Pancreas (tissue), 10 donors: ENCODE measurements at regions not wholly inside any gene's neighbourhood (a gene's known extent, or its start where the extent isn't known, plus 50 kb on each side); places are given as distances from the start of the nearest gene placed in this dataset.

ENCODE experiments used
- ATAC-seq, 4 donors: fragments of 200-7000 bp; cut with Tn5 transposase; one replicate each; pipeline versions ENCODE4 v1.8.0 to v1.9.1; 2020; ENCODE audit warnings: mild to moderate bottlenecking in 4 of 4, moderate library complexity in 4 of 4
- DNase-seq, 6 donors: peaks; one replicate each; pipeline ENCODE4 v3.0.0-alpha.2; 2020
- FAIRE-seq: peaks from 2 replicates; lab custom pipeline; 2012; peaks lifted over from hg19 to GRCh38; lab: Jason Lieb, UNC
- H3K27ac ChIP-seq, 4 donors: fragments of 200-600 bp; sonication (generic); 1 replicate in 3 of 4; 2 replicates in 1 of 4; pipeline versions ENCODE4 v1.5.0 to v1.8.0; 2020
- H3K27me3 ChIP-seq, 4 donors: fragments of 200-600 bp; one replicate each; pipeline ENCODE4 v1.8.0; 2021
- H3K36me3 ChIP-seq, 3 donors: fragments of 200-600 bp; sonication (generic) in 1 of 3; one replicate each; pipeline versions ENCODE4 v1.5.0 to v1.8.0; 2020 to 2021
- H3K4me1 ChIP-seq, 3 donors: fragments of 200-600 bp; one replicate each; pipeline ENCODE4 v1.8.0; 2021
- H3K4me3 ChIP-seq, 4 donors: fragments of 200-600 bp; sonication (generic) in 2 of 4; one replicate each; pipeline versions ENCODE4 v1.5.0 to v1.8.0; 2020 to 2021
- H3K9me3 ChIP-seq, 4 donors: fragments of 200-600 bp; one replicate each; pipeline ENCODE4 v1.8.0; 2021
- WGBS, 2 donors: extraction: QIAGEN DNeasy Blood & Tissue Kit; methylation state at CpG; one replicate each; pipeline ENCODE4 v1.1.7; 2013; 5-methylcytosine and 5-hydroxymethylcytosine counted together
- intact Hi-C, 3 donors: fragments of 100-400 bp; cut with DNase I; formaldehyde crosslinking; loops; one replicate each; pipeline versions ENCODE4 v1.11.1 to v1.14.2; 2022
- TF ChIP-seq, protein P1 (sequence below), 4 donors: fragments of 200-600 bp; sonication (generic) in 3 of 4; IDR thresholded peaks; one replicate each; pipeline versions ENCODE4 v1.5.0 to v1.8.0; 2021; ENCODE audit warnings: antibody characterized with exemption in 4 of 4
- donor health status: healthy with polysubstance abuse.
- donor health status: DM: no; HTN: no; CAD: no; lungs with moderate emphysema.
- donor health status: DM: no; HTN: no; CAD: no.
- donor health status: control.
- donor health status: control.
- donor health status: Bipolar disorder and iron deficiency.
- donor health status: DM: yes; HTN: yes; CAD: no.
- donor health status: DM: no; HTN: no; CAD: no.
- donor health status: DM: no; HTN: no; CAD: no.
- donor health status: DM: yes; HTN: yes; CAD: no.

DNA sequence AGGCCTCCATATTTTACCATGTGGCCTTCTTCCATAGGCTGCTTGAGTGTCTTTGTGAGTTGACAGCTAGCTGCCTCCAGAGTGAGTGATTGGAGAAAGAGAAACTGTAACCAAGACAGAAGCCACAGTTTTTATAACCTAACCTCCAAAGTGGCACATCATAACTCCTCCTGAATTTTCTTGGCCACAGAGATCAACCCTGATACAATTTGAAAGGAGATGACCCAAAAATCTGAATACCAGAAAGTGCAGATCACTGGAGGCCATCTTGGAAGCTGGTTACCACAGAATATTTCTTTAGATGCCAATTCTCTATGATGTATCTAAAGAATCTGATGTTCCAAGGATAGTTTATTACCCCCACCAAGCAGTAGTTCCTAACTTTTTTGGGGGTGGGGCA, 254.3 kb upstream of the PDE4D start:
- no peak for FAIRE-seq
- no peak for DNase-seq
- Histone ChIP-seq H3K4me1 (no peaks in the 10 kb centered on the region), H3K36me3 (no peaks in the 10 kb centered on the region), H3K27ac (no peak overlapping the region), H3K4me3 (no peak overlapping the region), H3K27me3 (no peaks in the 10 kb centered on the region), H3K9me3 (no peaks in the 10 kb centered on the region)
- TF ChIP-seq, protein P1, sequence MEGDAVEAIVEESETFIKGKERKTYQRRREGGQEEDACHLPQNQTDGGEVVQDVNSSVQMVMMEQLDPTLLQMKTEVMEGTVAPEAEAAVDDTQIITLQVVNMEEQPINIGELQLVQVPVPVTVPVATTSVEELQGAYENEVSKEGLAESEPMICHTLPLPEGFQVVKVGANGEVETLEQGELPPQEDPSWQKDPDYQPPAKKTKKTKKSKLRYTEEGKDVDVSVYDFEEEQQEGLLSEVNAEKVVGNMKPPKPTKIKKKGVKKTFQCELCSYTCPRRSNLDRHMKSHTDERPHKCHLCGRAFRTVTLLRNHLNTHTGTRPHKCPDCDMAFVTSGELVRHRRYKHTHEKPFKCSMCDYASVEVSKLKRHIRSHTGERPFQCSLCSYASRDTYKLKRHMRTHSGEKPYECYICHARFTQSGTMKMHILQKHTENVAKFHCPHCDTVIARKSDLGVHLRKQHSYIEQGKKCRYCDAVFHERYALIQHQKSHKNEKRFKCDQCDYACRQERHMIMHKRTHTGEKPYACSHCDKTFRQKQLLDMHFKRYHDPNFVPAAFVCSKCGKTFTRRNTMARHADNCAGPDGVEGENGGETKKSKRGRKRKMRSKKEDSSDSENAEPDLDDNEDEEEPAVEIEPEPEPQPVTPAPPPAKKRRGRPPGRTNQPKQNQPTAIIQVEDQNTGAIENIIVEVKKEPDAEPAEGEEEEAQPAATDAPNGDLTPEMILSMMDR (IDR thresholded peaks at IDR 0.05): no peak
- ATAC-seq: no peak
- intact Hi-C loops: no loop called here

DNA sequence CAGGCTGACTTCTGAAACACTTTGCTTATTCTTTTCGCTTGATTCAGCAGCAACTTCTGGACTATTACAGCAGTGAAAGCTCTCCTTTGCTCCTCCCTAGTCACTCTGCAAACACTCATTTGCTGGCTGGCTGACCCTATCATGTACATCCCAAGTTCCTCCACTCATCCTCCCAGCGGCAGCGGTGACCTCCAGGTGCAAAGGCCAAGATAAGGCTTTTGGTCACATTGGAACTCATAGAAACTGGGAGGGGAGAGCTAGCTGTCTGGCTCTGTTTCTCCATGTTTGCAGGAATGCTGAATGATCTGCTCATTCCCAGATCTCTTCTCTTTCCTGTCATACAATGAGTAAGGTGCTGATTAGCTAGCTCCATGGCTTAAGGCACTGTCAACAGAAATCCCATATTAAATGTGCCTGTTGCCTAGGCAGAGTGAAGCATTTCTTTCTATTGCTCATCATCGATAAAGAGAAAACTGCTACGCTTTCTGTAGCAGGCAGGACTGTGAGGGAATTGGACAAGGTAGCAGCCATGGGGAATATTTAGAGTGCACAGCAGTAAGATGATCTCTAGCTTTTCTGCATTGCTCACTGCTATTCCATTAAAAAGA, 250.5 kb upstream of the PDE4D start:
- no peak for FAIRE-seq
- ATAC-seq: no peak

DNA sequence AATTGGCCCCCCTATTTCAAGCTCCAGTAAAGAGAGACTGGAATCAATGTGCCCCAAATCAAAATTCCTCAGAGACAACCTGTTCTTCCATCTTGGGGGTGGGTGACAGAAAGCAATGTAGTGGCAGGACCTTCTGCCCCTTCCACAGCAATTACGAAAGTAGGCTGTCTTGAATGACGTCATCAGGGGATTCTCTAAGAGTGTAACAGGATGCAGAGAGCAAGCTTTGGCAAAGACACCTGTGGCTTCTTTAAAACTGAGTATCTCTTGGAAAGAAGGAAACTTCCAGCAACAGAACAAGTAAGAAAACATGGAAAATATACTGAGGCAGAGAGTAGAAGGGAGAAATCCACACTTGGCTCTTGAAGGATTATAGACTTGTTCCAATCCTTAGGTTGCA, 247.6 kb upstream of the PDE4D start:
- H3K27ac ChIP-seq: no peak overlapping the region
- no peak for ATAC-seq
- no peaks in the 10 kb centered on the region for H3K9me3 ChIP-seq
- DNase-seq: no peak
- H3K4me3 ChIP-seq: no peak overlapping the region
- intact Hi-C loops: no loop called here
- no peak for FAIRE-seq
- no peaks in the 10 kb centered on the region for H3K27me3 ChIP-seq
- no peaks in the 10 kb centered on the region for H3K4me1 ChIP-seq
- H3K36me3 ChIP-seq: no peaks in the 10 kb centered on the region
- TF ChIP-seq, protein P1 (IDR thresholded peaks at IDR 0.05): no peak
- WGBS, 2 donors: 61 to 78% methylated on average over 2 of the region's 2 CpGs

More for the DNA sequence above, 250.5 kb upstream of the PDE4D start:
- Histone ChIP-seq H3K4me1 (no peaks in the 10 kb centered on the region), H3K4me3 (no peak overlapping the region), H3K27ac (no peak overlapping the region), H3K36me3 (no peaks in the 10 kb centered on the region), H3K27me3 (no peaks in the 10 kb centered on the region), H3K9me3 (no peaks in the 10 kb centered on the region)
- intact Hi-C loops: no loop called here
- 51 to 58% methylated on average over 5 of the region's 5 CpGs for WGBS, 2 donors
- DNase-seq: no peak
- TF ChIP-seq, protein P1 (IDR thresholded peaks at IDR 0.05): no peak

DNA sequence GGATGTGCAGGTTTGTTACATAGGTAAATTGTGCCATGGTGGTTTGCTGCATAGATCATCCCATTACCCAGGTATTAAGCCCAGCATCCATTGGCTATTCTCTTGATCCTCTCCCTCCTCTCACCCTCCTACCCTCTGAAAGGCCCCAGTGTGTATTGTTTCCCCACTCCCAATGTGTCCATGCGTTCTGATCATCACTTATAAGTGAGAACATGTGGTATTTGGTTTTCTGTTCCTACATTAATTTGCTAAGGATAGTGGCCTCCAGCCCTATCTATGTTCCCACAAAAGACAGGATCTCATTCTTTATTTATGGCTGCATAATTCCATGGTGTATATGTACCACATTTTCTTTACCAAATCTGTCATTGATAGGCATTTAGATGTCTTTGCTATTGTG, 243.3 kb upstream of the PDE4D start:
- H3K27me3 ChIP-seq: no peaks in the 10 kb centered on the region
- no peak overlapping the region for H3K27ac ChIP-seq
- no peaks in the 10 kb centered on the region for H3K9me3 ChIP-seq
- 0% methylated on average over 1 of the region's 1 CpG for WGBS, 2 donors
- no peak for DNase-seq
- H3K4me1 ChIP-seq: no peaks in the 10 kb centered on the region
- H3K4me3 ChIP-seq: no peak overlapping the region
- FAIRE-seq: no peak
- H3K36me3 ChIP-seq: no peaks in the 10 kb centered on the region
- no peak for ATAC-seq
- TF ChIP-seq, protein P1 (IDR thresholded peaks at IDR 0.05): no peak
- intact Hi-C loops: no loop called here

DNA sequence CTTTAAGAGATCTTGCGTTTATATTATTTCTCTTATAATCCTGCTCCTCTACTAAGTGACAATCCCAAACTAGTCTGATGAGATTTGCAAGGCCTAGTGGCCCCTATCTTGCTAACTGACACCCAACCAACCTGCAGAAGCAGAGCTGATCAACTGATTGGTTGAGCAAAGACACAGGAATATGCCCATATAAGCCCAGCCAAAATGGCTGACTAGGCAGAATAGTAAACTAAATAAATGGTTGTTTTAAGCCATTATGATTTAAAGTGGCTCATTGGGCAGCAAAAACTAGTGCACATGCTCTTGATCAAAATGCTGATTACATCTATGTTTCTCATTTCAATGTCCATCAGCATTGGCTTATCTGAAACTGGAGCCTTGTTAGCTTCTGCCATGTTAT, 238.0 kb upstream of the PDE4D start:
- ATAC-seq (no peak), FAIRE-seq (no peak), DNase-seq (no peak)
- intact Hi-C loops: no loop called here
- Histone ChIP-seq H3K36me3 (no peaks in the 10 kb centered on the region), H3K9me3 (no peaks in the 10 kb centered on the region), H3K4me1 (no peaks in the 10 kb centered on the region), H3K27ac (no peak overlapping the region), H3K4me3 (no peak overlapping the region), H3K27me3 (no peaks in the 10 kb centered on the region)
- 92 to 96% methylated on average over 1 of the region's 1 CpG for WGBS, 2 donors
- TF ChIP-seq, protein P1 (IDR thresholded peaks at IDR 0.05): no peak
